Ovary (tissue), 7 donors: ENCODE measurements at regions not wholly inside any gene's neighbourhood (a gene's known extent, or its start where the extent isn't known, plus 50 kb on each side); places are given as distances from the start of the nearest gene placed in this dataset.

ENCODE experiments used
- DNase-seq, 5 donors: peaks; one replicate each; pipeline ENCODE4 v3.0.0-alpha.2; 2019 to 2020
- H3K27ac ChIP-seq, 2 donors: fragments of 200-600 bp; one replicate each; pipeline versions ENCODE4 v1.5.1 to v1.8.0; 2019 to 2022
- H3K27me3 ChIP-seq: fragments of 200-600 bp; one replicate; pipeline ENCODE4 v1.8.0; 2022
- H3K36me3 ChIP-seq: fragments of 200-600 bp; sonication (generic); one replicate; pipeline ENCODE4 v1.5.1; 2019
- H3K4me1 ChIP-seq: one replicate; pipeline ENCODE4 v1.8.1; 2013; ENCODE audit warnings: mild to moderate bottlenecking, moderate library complexity; ENCODE audit not compliant: insufficient read depth
- H3K4me3 ChIP-seq: fragments of 200-600 bp; sonication (generic); one replicate; pipeline ENCODE4 v1.5.1; 2017
- H3K9me3 ChIP-seq, 2 donors: fragments of 200-600 bp in 1 of 2; sonication (generic) in 1 of 2; one replicate each; pipeline versions ENCODE4 v1.5.1 to v1.8.1; 2013 to 2019; ENCODE audit warnings: mild to moderate bottlenecking in 1 of 2, moderate library complexity in 1 of 2
- CTCF ChIP-seq, 3 donors: fragments of 450-650 bp in 2 of 3; fragments of 200-600 bp in 1 of 3; IDR thresholded peaks; one replicate each; pipeline versions ENCODE4 v1.5.1 to v1.8.0; 2016 to 2022; ENCODE audit warnings: antibody characterized with exemption in 3 of 3, mild to moderate bottlenecking in 1 of 3
- EP300 ChIP-seq: sonication (generic); formaldehyde crosslinking; IDR thresholded peaks from one replicate; pipeline ENCODE4 v1.6.1; 2017; ENCODE audit warnings: antibody characterized with exemption
- POLR2A ChIP-seq: fragments of 450-650 bp; IDR thresholded peaks from one replicate; pipeline ENCODE4 v1.6.1; 2017; ENCODE audit warnings: antibody characterized with exemption, mild to moderate bottlenecking, moderate library complexity
- WGBS, 3 donors: extraction: QIAGEN DNeasy Blood & Tissue Kit in 1 of 3; methylation state at CpG; one replicate each; pipeline versions ENCODE4 v1.1.5 to v1.1.7; 2013 to 2017; 5-methylcytosine and 5-hydroxymethylcytosine counted together
- intact Hi-C, 4 donors: fragments of 100-400 bp; cut with DNase I; formaldehyde crosslinking; loops; one replicate each; pipeline versions ENCODE4 v1.11.0 to v1.15.1; 2022 to 2023
- donor health status: DM: no; HTN: no; CAD: no; lungs with moderate emphysema.
- donor health status: DM: no; HTN: no; CAD: no.
- donor health status: Bipolar disorder and iron deficiency.
- donor health status: DM: no; HTN: no; CAD: no.
- donor health status: DM: yes; HTN: yes; CAD: no.

GRCh38 chr5:3116366-3116765 is 364.9 kb upstream of the IRX2 start:
- H3K4me1 ChIP-seq = no peaks in the 10 kb centered on the region
- no peaks in the 10 kb centered on the region for H3K36me3 ChIP-seq
- no peaks in the 10 kb centered on the region for H3K9me3 ChIP-seq
- intact Hi-C loops = no loop called here
- no peak overlapping the region for H3K27ac ChIP-seq
- H3K27me3 ChIP-seq = no peaks in the 10 kb centered on the region
- TF ChIP-seq POLR2A = no peak
- no peak for TF ChIP-seq CTCF (IDR thresholded peaks at IDR 0.05)
- no peak for TF ChIP-seq EP300
- no peak for DNase-seq
- 12 to 37% (median 35%) methylated on average over 20 to 23 of the region's 23 CpGs for WGBS, 3 donors
- no peak overlapping the region for H3K4me3 ChIP-seq

- no peak for DNase-seq
- no peak for TF ChIP-seq CTCF (IDR thresholded peaks at IDR 0.05)
- TF ChIP-seq POLR2A = no peak
- no peak for TF ChIP-seq EP300
- Histone ChIP-seq H3K27ac (no peak overlapping the region), H3K4me1 (no peaks in the 10 kb centered on the region), H3K36me3 (no peaks in the 10 kb centered on the region), H3K9me3 (no peaks in the 10 kb centered on the region), H3K4me3 (no peak overlapping the region), H3K27me3 (no peaks in the 10 kb centered on the region)
- intact Hi-C loops = no loop called here
- WGBS, 3 donors = 90 to 93% (median 92%) methylated on average over 14 of the region's 14 CpGs
Observed at GRCh38 chr5:3114467-3114866, 363.0 kb upstream of the IRX2 start.

GRCh38 chr5:3110371-3110770 is 358.9 kb upstream of the IRX2 start:
- no peaks in the 10 kb centered on the region for H3K4me1 ChIP-seq
- no peaks in the 10 kb centered on the region for H3K9me3 ChIP-seq
- no peaks in the 10 kb centered on the region for H3K36me3 ChIP-seq
- no peaks in the 10 kb centered on the region for H3K27me3 ChIP-seq
- DNase-seq = no peak
- intact Hi-C loops = no loop called here
- H3K27ac ChIP-seq = no peak overlapping the region
- no peak for TF ChIP-seq EP300
- WGBS, 3 donors = 82 to 86% (median 84%) methylated on average over 9 of the region's 9 CpGs
- no peak overlapping the region for H3K4me3 ChIP-seq

- intact Hi-C loops = no loop called here
- Histone ChIP-seq H3K4me1 (no peaks in the 10 kb centered on the region), H3K9me3 (no peaks in the 10 kb centered on the region), H3K27me3 (no peaks in the 10 kb centered on the region), H3K36me3 (no peaks in the 10 kb centered on the region), H3K4me3 (no peak overlapping the region), H3K27ac (no peak overlapping the region)
- DNase-seq = no peak
- TF ChIP-seq CTCF (IDR thresholded peaks at IDR 0.05) = no peak
- no peak for TF ChIP-seq EP300
- TF ChIP-seq POLR2A = no peak
- WGBS, 3 donors = 23 to 29% (median 28%) methylated on average over 12 of the region's 12 CpGs
Observed at GRCh38 chr5:3107156-3107611, 355.7 kb upstream of the IRX2 start.

- TF ChIP-seq EP300 (no peak), POLR2A (no peak), CTCF (IDR thresholded peaks at IDR 0.05) (no peak)
- DNase-seq = no peak
- no peaks in the 10 kb centered on the region for H3K27me3 ChIP-seq
- no peak overlapping the region for H3K4me3 ChIP-seq
- 75 to 79% (median 79%) methylated on average over 9 of the region's 9 CpGs for WGBS, 3 donors
- intact Hi-C loops = no loop called here
- no peaks in the 10 kb centered on the region for H3K9me3 ChIP-seq
- H3K27ac ChIP-seq = no peak overlapping the region
- H3K4me1 ChIP-seq = no peaks in the 10 kb centered on the region
- H3K36me3 ChIP-seq = no peaks in the 10 kb centered on the region
Observed at GRCh38 chr5:3105581-3105980, 354.1 kb upstream of the IRX2 start.
